Stimulated activated CD8-positive, alpha-beta memory T cell treated with anti-CD3 and anti-CD28 coated beads, Interleukin-12 subunit alpha, Interleukin-12 subunit beta, amount 100 ng/mL, for 24 hours (primary cell): ENCODE measurements at regions not wholly inside any gene's neighbourhood (a gene's known extent, or its start where the extent isn't known, plus 50 kb on each side); places are given as distances from the start of the nearest gene placed in this dataset.
A peak's percentile ranks its signal among the peaks of the same experiment; 100 is the strongest.
"Not testable (repeated sequence)": the region's sequence is repeated elsewhere in the genome, so short reads cannot be mapped to it uniquely, and the experiment has no call there.

Experiments used
- DNase-seq: peaks from one replicate; pipeline ENCODE4 v3.0.0-alpha.2; 2020; ENCODE audit errors: extremely low read depth

GRCh38 chr14:71734885-71735284 is 197.3 kb upstream of the RGS6 start:
- no peak for DNase-seq

GRCh38 chr14:71737760-71738159 is 194.5 kb upstream of the RGS6 start:
- no peak for DNase-seq

GRCh38 chr14:71739273-71739990 is 192.8 kb upstream of the RGS6 start:
- no peak for DNase-seq

- no peak for DNase-seq
Observed at GRCh38 chr14:71741241-71741640, 191.0 kb upstream of the RGS6 start.

- DNase-seq = no peak
Observed at GRCh38 chr14:71742485-71742884, 189.7 kb upstream of the RGS6 start.

GRCh38 chr14:71745072-71745471 is 187.2 kb upstream of the RGS6 start:
- DNase-seq = no peak

GRCh38 chr14:71748196-71748595 is 184.0 kb upstream of the RGS6 start:
- no peak for DNase-seq

- DNase-seq = no peak
Observed at GRCh38 chr14:71749613-71750238, 182.5 kb upstream of the RGS6 start.

- DNase-seq = no peak
Observed at GRCh38 chr14:71751264-71751663, 181.0 kb upstream of the RGS6 start.

- no peak for DNase-seq
Observed at GRCh38 chr14:71752111-71752738, 180.0 kb upstream of the RGS6 start.

- peak; percentile 31 for DNase-seq
Observed at GRCh38 chr14:71753126-71753830, 179.0 kb upstream of the RGS6 start.

- no peak for DNase-seq
Observed at GRCh38 chr14:71753976-71754375, 178.3 kb upstream of the RGS6 start.

- no peak for DNase-seq
Observed at GRCh38 chr14:71754422-71755095, 177.7 kb upstream of the RGS6 start.

GRCh38 chr14:71758229-71758951 is 173.8 kb upstream of the RGS6 start:
- DNase-seq = no peak

- no peak for DNase-seq
Observed at GRCh38 chr14:71762575-71762974, 169.7 kb upstream of the RGS6 start.

- DNase-seq = no peak
Observed at GRCh38 chr14:71764701-71765382, 167.4 kb upstream of the RGS6 start.

- DNase-seq = no peak
Observed at GRCh38 chr14:71765505-71765904, 166.7 kb upstream of the RGS6 start.

- DNase-seq = no peak
Observed at GRCh38 chr14:71770431-71770830, 161.8 kb upstream of the RGS6 start.

GRCh38 chr14:71771421-71771820 is 160.8 kb upstream of the RGS6 start:
- not testable (repeated sequence) for DNase-seq

- not testable (repeated sequence) for DNase-seq
Observed at GRCh38 chr14:71771996-71772395, 160.2 kb upstream of the RGS6 start.
